Limb (tissue), 2 donors: ENCODE measurements at regions not wholly inside any gene's neighbourhood (a gene's known extent, or its start where the extent isn't known, plus 50 kb on each side); places are given as distances from the start of the nearest gene placed in this dataset.
"Not testable (repeated sequence)": the region's sequence is repeated elsewhere in the genome, so short reads cannot be mapped to it uniquely, and the experiment has no call there.

Source experiments
- DNase-seq, 2 donors: peaks; one replicate each; pipeline ENCODE4 v3.0.0-alpha.2; 2016; ENCODE audit errors: extremely low spot score in 2 of 2

GRCh38 chr9:30366140-30366539 is 2018.3 kb upstream of the ACO1 start:
- not testable (repeated sequence) for DNase-seq

- DNase-seq, result no peak
Measured at GRCh38 chr9:30382271-30382670, 2002.2 kb upstream of the ACO1 start.

- DNase-seq, result no peak
Measured at GRCh38 chr9:30410273-30410672, 1974.2 kb upstream of the ACO1 start.

GRCh38 chr9:30411571-30411970 is 1972.9 kb upstream of the ACO1 start:
- no peak for DNase-seq

GRCh38 chr9:30459156-30459555 is 1925.3 kb upstream of the ACO1 start:
- DNase-seq, result no peak

- no peak for DNase-seq
Measured at GRCh38 chr9:30476826-30477225, 1907.6 kb upstream of the ACO1 start.

- DNase-seq, result no peak
Measured at GRCh38 chr9:30478684-30479083, 1905.8 kb upstream of the ACO1 start.

- no peak for DNase-seq
Measured at GRCh38 chr9:30482499-30482898, 1901.9 kb upstream of the ACO1 start.

GRCh38 chr9:30484690-30485089 is 1899.8 kb upstream of the ACO1 start:
- no peak for DNase-seq

GRCh38 chr9:30504502-30504905 is 1879.9 kb upstream of the ACO1 start:
- no peak for DNase-seq

- DNase-seq, result no peak
Measured at GRCh38 chr9:30505311-30505710, 1879.1 kb upstream of the ACO1 start.

- no peak for DNase-seq
Measured at GRCh38 chr9:30506749-30507148, 1877.7 kb upstream of the ACO1 start.

- DNase-seq, result no peak
Measured at GRCh38 chr9:30507166-30507565, 1877.3 kb upstream of the ACO1 start.

GRCh38 chr9:30511666-30512065 is 1872.8 kb upstream of the ACO1 start:
- no peak for DNase-seq

- DNase-seq, result no peak
Measured at GRCh38 chr9:30519166-30519565, 1865.3 kb upstream of the ACO1 start.

GRCh38 chr9:30519756-30520155 is 1864.7 kb upstream of the ACO1 start:
- DNase-seq, result no peak

GRCh38 chr9:30522061-30522460 is 1862.4 kb upstream of the ACO1 start:
- DNase-seq, result peak in 1 of 2 donors; percentile 17

GRCh38 chr9:30522486-30522885 is 1862.0 kb upstream of the ACO1 start:
- DNase-seq, result peak in 1 of 2 donors; percentile 30

GRCh38 chr9:30524311-30524710 is 1860.1 kb upstream of the ACO1 start:
- DNase-seq, result no peak

GRCh38 chr9:30534455-30534854 is 1850.0 kb upstream of the ACO1 start:
- no peak for DNase-seq

- DNase-seq, result no peak
Measured at GRCh38 chr9:30534896-30535295, 1849.5 kb upstream of the ACO1 start.

- no peak for DNase-seq
Measured at GRCh38 chr9:30536494-30536893, 1847.9 kb upstream of the ACO1 start.

- not testable (repeated sequence) for DNase-seq
Measured at GRCh38 chr9:30539696-30540095, 1844.7 kb upstream of the ACO1 start.

GRCh38 chr9:30574355-30575151 is 1809.9 kb upstream of the ACO1 start:
- no peak for DNase-seq
